Mesendoderm (in vitro differentiated cells): ENCODE measurements at regions not wholly inside any gene's neighbourhood (a gene's known extent, or its start where the extent isn't known, plus 50 kb on each side); places are given as distances from the start of the nearest gene placed in this dataset.
"Not testable (repeated sequence)": the region's sequence is repeated elsewhere in the genome, so short reads cannot be mapped to it uniquely, and the experiment has no call there.

Source experiments
- DNase-seq: peaks from one replicate; pipeline ENCODE4 v3.0.0; 2013
- H2AK5ac ChIP-seq: 2 replicates; pipeline ENCODE4 v1.6.1; 2013; ENCODE audit warnings: low read length, inconsistent platforms
- H2BK120ac ChIP-seq: 2 replicates; pipeline ENCODE4 v1.6.1; 2013; ENCODE audit warnings: low read depth, mild to moderate bottlenecking, low read length, moderate library complexity, mixed read lengths
- H2BK15ac ChIP-seq: replicated peaks from 2 replicates; pipeline ENCODE4 v1.6.1; 2013; ENCODE audit warnings: low read depth, mild to moderate bottlenecking, moderate library complexity
- H2BK5ac ChIP-seq: 2 replicates; pipeline ENCODE4 v1.6.1; 2013; ENCODE audit warnings: low read length, inconsistent platforms
- H3K18ac ChIP-seq: 2 replicates; pipeline ENCODE4 v1.6.1; 2013; ENCODE audit warnings: mild to moderate bottlenecking, low read length, mixed read lengths
- H3K23ac ChIP-seq: one replicate; pipeline ENCODE4 v1.6.1; 2013; ENCODE audit warnings: low read length
- H3K27ac ChIP-seq: 2 replicates; pipeline ENCODE4 v1.5.1; 2013; ENCODE audit warnings: low read depth, mild to moderate bottlenecking, inconsistent platforms, low read length, moderate library complexity
- H3K27me3 ChIP-seq: 2 replicates; pipeline ENCODE4 v1.6.1; 2013; ENCODE audit warnings: low read length, control low read depth, mild to moderate bottlenecking, inconsistent platforms; ENCODE audit not compliant: insufficient read depth, poor library complexity
- H3K36me3 ChIP-seq: 2 replicates; pipeline ENCODE4 v1.6.1; 2013; ENCODE audit warnings: low read length, inconsistent platforms; ENCODE audit not compliant: control insufficient read depth, insufficient read depth
- H3K4ac ChIP-seq: one replicate; pipeline ENCODE4 v1.6.1; 2013; ENCODE audit warnings: low read depth, mild to moderate bottlenecking, low read length, moderate library complexity
- H3K4me1 ChIP-seq: 2 replicates; pipeline ENCODE4 v1.6.1; 2013; ENCODE audit warnings: low read depth, low read length, inconsistent platforms; ENCODE audit not compliant: control insufficient read depth
- H3K4me2 ChIP-seq: 2 replicates; pipeline ENCODE4 v1.6.1; 2013; ENCODE audit warnings: low read length
- H3K4me3 ChIP-seq: 2 replicates; pipeline ENCODE4 v1.5.1; 2013; ENCODE audit warnings: mild to moderate bottlenecking, low read length
- H3K56ac ChIP-seq: one replicate; pipeline ENCODE4 v1.6.1; 2013; ENCODE audit warnings: low read length
- H3K79me1 ChIP-seq: 2 replicates; pipeline ENCODE4 v1.6.1; 2013; ENCODE audit warnings: low read length, inconsistent platforms
- H3K79me2 ChIP-seq: 2 replicates; pipeline ENCODE4 v1.6.1; 2013; ENCODE audit warnings: mild to moderate bottlenecking, low read length; ENCODE audit not compliant: control insufficient read depth, insufficient read depth
- H3K9ac ChIP-seq: 2 replicates; pipeline ENCODE4 v1.6.1; 2013; ENCODE audit warnings: low read length, inconsistent platforms
- H4K5ac ChIP-seq: one replicate; pipeline ENCODE4 v1.6.1; 2013; ENCODE audit warnings: low read length
- H4K8ac ChIP-seq: one replicate; pipeline ENCODE4 v1.6.1; 2013; ENCODE audit warnings: low read depth, mild to moderate bottlenecking, control low read depth, low read length, moderate library complexity
- WGBS: extraction: QIAGEN DNeasy Blood & Tissue Kit; methylation state at CpG from one replicate; pipeline ENCODE4 v1.1.7; 2013; ENCODE audit warnings: low lambda C conversion rate, missing lambda C conversion rate; ENCODE audit not compliant: insufficient coverage; ENCODE audit errors: extremely low coverage; 5-methylcytosine and 5-hydroxymethylcytosine counted together

GRCh38 chr1:16794609-16795008 is 54.3 kb downstream of the RNU1-4 start:
- H2BK15ac ChIP-seq, H3K9ac ChIP-seq, H3K79me2 ChIP-seq, H4K5ac ChIP-seq, H3K27me3 ChIP-seq, H3K4me3 ChIP-seq, H2AK5ac ChIP-seq, H2BK5ac ChIP-seq, H3K4me1 ChIP-seq, H3K36me3 ChIP-seq, H3K23ac ChIP-seq, H3K79me1 ChIP-seq, H3K18ac ChIP-seq, H2BK120ac ChIP-seq, H3K56ac ChIP-seq, H3K4me2 ChIP-seq, H4K8ac ChIP-seq, H3K27ac ChIP-seq, H3K4ac ChIP-seq, DNase-seq: not testable (repeated sequence)
- no CpG with 5 or more reads among the region's 6 CpGs for WGBS

- not testable (repeated sequence) for H2BK120ac ChIP-seq, H3K4me1 ChIP-seq, H3K79me1 ChIP-seq, H4K5ac ChIP-seq, H3K4me2 ChIP-seq, H3K4ac ChIP-seq, H3K27me3 ChIP-seq, H4K8ac ChIP-seq, H2BK5ac ChIP-seq, H3K4me3 ChIP-seq, H3K27ac ChIP-seq, DNase-seq, H2AK5ac ChIP-seq, H3K79me2 ChIP-seq, H3K36me3 ChIP-seq, H3K56ac ChIP-seq, H2BK15ac ChIP-seq, H3K18ac ChIP-seq, H3K23ac ChIP-seq, H3K9ac ChIP-seq
- WGBS = no CpG with 5 or more reads among the region's 7 CpGs
Measured at GRCh38 chr1:16795119-16795518, 54.8 kb downstream of the RNU1-4 start.

GRCh38 chr1:16796179-16796578 is 55.9 kb downstream of the RNU1-4 start:
- no CpG with 5 or more reads among the region's 8 CpGs for WGBS
- H3K79me2 ChIP-seq, H3K4ac ChIP-seq, H3K9ac ChIP-seq, H3K27me3 ChIP-seq, H3K79me1 ChIP-seq, H4K5ac ChIP-seq, H3K36me3 ChIP-seq, H3K4me1 ChIP-seq, H2BK120ac ChIP-seq, H3K4me2 ChIP-seq, H2BK15ac ChIP-seq, H3K4me3 ChIP-seq, H3K56ac ChIP-seq, H3K23ac ChIP-seq, H4K8ac ChIP-seq, H3K18ac ChIP-seq, DNase-seq, H3K27ac ChIP-seq, H2AK5ac ChIP-seq, H2BK5ac ChIP-seq: not testable (repeated sequence)

GRCh38 chr1:16796625-16797046 is 56.3 kb downstream of the RNU1-4 start:
- H3K4me2 ChIP-seq, H3K9ac ChIP-seq, H2BK15ac ChIP-seq, H3K79me1 ChIP-seq, H3K79me2 ChIP-seq, H2BK5ac ChIP-seq, H3K4ac ChIP-seq, DNase-seq, H4K5ac ChIP-seq, H3K4me1 ChIP-seq, H2AK5ac ChIP-seq, H2BK120ac ChIP-seq, H3K4me3 ChIP-seq, H3K27ac ChIP-seq, H3K18ac ChIP-seq, H3K36me3 ChIP-seq, H3K27me3 ChIP-seq, H4K8ac ChIP-seq, H3K56ac ChIP-seq: not testable (repeated sequence)
- H3K23ac ChIP-seq = peak overlapping the region; percentile 45
- WGBS = no CpG with 5 or more reads among the region's 9 CpGs

- H3K4ac ChIP-seq, H3K18ac ChIP-seq, DNase-seq, H2BK5ac ChIP-seq, H3K79me2 ChIP-seq, H3K79me1 ChIP-seq, H3K56ac ChIP-seq, H3K27me3 ChIP-seq, H3K9ac ChIP-seq, H3K27ac ChIP-seq, H2BK120ac ChIP-seq, H2BK15ac ChIP-seq, H4K8ac ChIP-seq, H3K4me3 ChIP-seq, H2AK5ac ChIP-seq, H3K4me1 ChIP-seq, H3K36me3 ChIP-seq, H3K23ac ChIP-seq, H3K4me2 ChIP-seq, H4K5ac ChIP-seq: not testable (repeated sequence)
- no CpG with 5 or more reads among the region's 4 CpGs for whole genome bisulfite sequencing
Measured at GRCh38 chr1:16797065-16797464, 56.7 kb downstream of the RNU1-4 start.

- not testable (repeated sequence) for H3K27ac ChIP-seq, H3K79me2 ChIP-seq, H2BK15ac ChIP-seq, H3K79me1 ChIP-seq, H3K9ac ChIP-seq, H2BK120ac ChIP-seq, H4K8ac ChIP-seq, H3K4me2 ChIP-seq, H3K4ac ChIP-seq, H2AK5ac ChIP-seq, H3K23ac ChIP-seq, H3K18ac ChIP-seq, H3K4me3 ChIP-seq, H3K4me1 ChIP-seq, H4K5ac ChIP-seq, DNase-seq, H3K36me3 ChIP-seq, H3K56ac ChIP-seq, H3K27me3 ChIP-seq, H2BK5ac ChIP-seq
- WGBS = no CpG with 5 or more reads among the region's 2 CpGs
Measured at GRCh38 chr1:16798050-16798449, 57.7 kb downstream of the RNU1-4 start.
